ENCODE measurements at regions not wholly inside any gene's neighbourhood (a gene's known extent, or its start where the extent isn't known, plus 50 kb on each side); places are given as distances from the start of the nearest gene placed in this dataset.

GRCh38 chr21:20802201-20802600, 196.0 kb upstream of the NCAM2 start:
- no peak overlapping the region for H3K4me3 ChIP-seq
- H3K27me3 ChIP-seq: no peaks in the 10 kb centered on the region
- no peak overlapping the region for H3K27ac ChIP-seq
- no peaks in the 10 kb centered on the region for H3K9me3 ChIP-seq
- no peaks in the 10 kb centered on the region for H3K36me3 ChIP-seq
- no peak for DNase-seq (ENCODE audit: low spot score in 2 of 2)
- WGBS: 91% methylated on average over 4 of the region's 4 CpGs
- no peak for TF ChIP-seq POLR2AphosphoS5 (IDR thresholded peaks at IDR 0.05)
- TF ChIP-seq EP300 (IDR thresholded peaks at IDR 0.05): no peak
- TF ChIP-seq CTCF (IDR thresholded peaks at IDR 0.05): no peak
- TF ChIP-seq POLR2A (IDR thresholded peaks at IDR 0.05): no peak
- no peaks in the 10 kb centered on the region for H3K4me1 ChIP-seq

DNA sequence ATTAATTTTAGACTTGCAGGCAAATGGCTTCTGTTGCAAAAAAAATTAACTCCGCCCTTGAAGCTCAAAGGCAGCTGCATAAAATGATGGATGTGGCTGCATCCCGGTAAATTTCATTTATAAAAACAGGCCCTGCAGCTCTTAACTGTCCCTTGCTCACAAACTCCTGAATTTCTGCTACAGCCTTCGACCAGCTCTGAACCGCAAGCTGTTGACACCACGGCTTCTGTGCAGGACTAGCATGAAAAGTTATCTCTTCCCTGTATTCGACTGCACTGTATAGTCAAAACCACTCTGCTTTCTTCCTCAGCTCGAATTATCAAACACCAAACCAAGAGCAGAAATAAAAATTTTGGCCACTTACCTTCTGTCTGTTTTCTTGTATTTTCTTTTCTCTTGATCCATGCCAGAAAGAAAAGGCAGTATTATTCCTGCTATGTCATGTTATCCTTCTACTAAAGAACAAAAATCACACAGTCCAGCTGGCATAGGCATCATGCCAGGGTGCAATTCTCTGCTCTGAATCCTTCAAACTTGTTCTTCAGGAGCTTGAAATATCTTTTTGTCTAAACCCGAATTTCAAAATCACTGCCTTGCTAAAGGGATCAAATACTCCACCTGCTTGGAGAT, 195.5 kb upstream of the NCAM2 start:
- H3K4me1 ChIP-seq: no peaks in the 10 kb centered on the region
- WGBS: 44% methylated on average over 8 of the region's 8 CpGs

GRCh38 chr21:20811702-20812101, 186.5 kb upstream of the NCAM2 start:
- Histone ChIP-seq H3K27me3 (no peaks in the 10 kb centered on the region), H3K4me3 (no peak overlapping the region), H3K36me3 (no peaks in the 10 kb centered on the region), H3K9me3 (no peaks in the 10 kb centered on the region), H3K4me1 (no peaks in the 10 kb centered on the region), H3K27ac (no peak overlapping the region)
- no peak for TF ChIP-seq EP300 (IDR thresholded peaks at IDR 0.05)
- DNase-seq (ENCODE audit: low spot score in 2 of 2): no peak
- 85% methylated on average over 6 of the region's 6 CpGs for whole genome bisulfite sequencing

More for the DNA sequence above, 195.5 kb upstream of the NCAM2 start:
- DNase-seq (ENCODE audit: low spot score in 2 of 2): no peak
- H3K36me3 ChIP-seq: no peaks in the 10 kb centered on the region
- H3K27ac ChIP-seq: no peak overlapping the region
- H3K4me3 ChIP-seq: no peak overlapping the region
- TF ChIP-seq POLR2A (IDR thresholded peaks at IDR 0.05) (no peak), EP300 (IDR thresholded peaks at IDR 0.05) (no peak), CTCF (IDR thresholded peaks at IDR 0.05) (no peak), POLR2AphosphoS5 (IDR thresholded peaks at IDR 0.05) (no peak)
- H3K27me3 ChIP-seq: no peaks in the 10 kb centered on the region
- no peaks in the 10 kb centered on the region for H3K9me3 ChIP-seq

- Histone ChIP-seq H3K4me1 (no peaks in the 10 kb centered on the region), H3K9me3 (no peaks in the 10 kb centered on the region), H3K4me3 (no peak overlapping the region), H3K27me3 (no peaks in the 10 kb centered on the region), H3K36me3 (no peaks in the 10 kb centered on the region), H3K27ac (no peak overlapping the region)
- no peak for DNase-seq (ENCODE audit: low spot score in 2 of 2)
- TF ChIP-seq POLR2AphosphoS5 (IDR thresholded peaks at IDR 0.05) (no peak), POLR2A (IDR thresholded peaks at IDR 0.05) (no peak), EP300 (IDR thresholded peaks at IDR 0.05) (no peak), CTCF (IDR thresholded peaks at IDR 0.05) (no peak)
- 83% methylated on average over 1 of the region's 1 CpG for WGBS
Observed at GRCh38 chr21:20814090-20814489, 184.1 kb upstream of the NCAM2 start.

GRCh38 chr21:20822666-20823065, 175.5 kb upstream of the NCAM2 start:
- TF ChIP-seq CTCF (IDR thresholded peaks at IDR 0.05): no peak
- TF ChIP-seq POLR2AphosphoS5 (IDR thresholded peaks at IDR 0.05): no peak
- no peak for TF ChIP-seq EP300 (IDR thresholded peaks at IDR 0.05)
- TF ChIP-seq POLR2A (IDR thresholded peaks at IDR 0.05): no peak
- H3K27ac ChIP-seq: no peak overlapping the region
- 31% methylated on average over 2 of the region's 2 CpGs for WGBS

DNA sequence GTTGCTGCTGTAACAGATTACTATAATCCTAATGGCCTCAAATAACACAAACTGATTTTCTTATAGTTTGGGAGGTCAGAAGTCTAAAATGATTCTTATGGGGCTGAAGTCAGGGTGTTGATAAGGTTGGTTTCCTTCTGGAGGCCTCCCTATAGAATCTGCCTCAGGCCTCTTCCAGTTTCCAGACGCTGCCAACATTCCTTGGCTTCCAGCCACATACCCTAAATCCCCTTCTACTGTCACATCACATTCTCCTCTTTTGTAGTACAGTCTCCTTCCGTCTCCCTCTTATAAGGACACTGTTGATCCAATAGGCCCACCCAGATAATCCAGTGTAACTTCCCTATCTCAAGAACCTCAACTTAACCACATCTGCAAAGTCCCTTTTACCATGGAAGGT, 145.3 kb upstream of the NCAM2 start:
- WGBS: 29% methylated on average over 2 of the region's 2 CpGs
- H3K27me3 ChIP-seq: no peaks in the 10 kb centered on the region
- no peaks in the 10 kb centered on the region for H3K36me3 ChIP-seq
- no peak overlapping the region for H3K4me3 ChIP-seq
- no peaks in the 10 kb centered on the region for H3K9me3 ChIP-seq
- no peaks in the 10 kb centered on the region for H3K4me1 ChIP-seq
- no peak for DNase-seq (ENCODE audit: low spot score in 2 of 2)
- no peak overlapping the region for H3K27ac ChIP-seq
- TF ChIP-seq CTCF (IDR thresholded peaks at IDR 0.05) (no peak), POLR2AphosphoS5 (IDR thresholded peaks at IDR 0.05) (no peak), POLR2A (IDR thresholded peaks at IDR 0.05) (no peak), EP300 (IDR thresholded peaks at IDR 0.05) (no peak)

More at GRCh38 chr21:20822666-20823065, 175.5 kb upstream of the NCAM2 start:
- Histone ChIP-seq H3K4me3 (no peak overlapping the region), H3K9me3 (no peaks in the 10 kb centered on the region), H3K27me3 (no peaks in the 10 kb centered on the region), H3K36me3 (no peaks in the 10 kb centered on the region), H3K4me1 (no peaks in the 10 kb centered on the region)
- DNase-seq (ENCODE audit: low spot score in 2 of 2): no peak
